Neural progenitor cell (in vitro differentiated cells): ENCODE measurements at regions not wholly inside any gene's neighbourhood (a gene's known extent, or its start where the extent isn't known, plus 50 kb on each side); places are given as distances from the start of the nearest gene placed in this dataset.

Experiments used
- DNase-seq: peaks from one replicate; pipeline ENCODE4 v3.0.0-alpha.2; 2016; ENCODE audit warnings: low spot score
- H2AFZ ChIP-seq: fragments of 200-600 bp; sonication (generic); replicated peaks from 2 replicates; pipeline ENCODE4 v1.6.1; 2016; ENCODE audit warnings: antibody characterized with exemption
- H3F3A ChIP-seq: fragments of 200-600 bp; sonication (generic); 2 replicates; pipeline ENCODE4 v1.6.1; 2016; ENCODE audit warnings: antibody characterized with exemption, low read depth
- H3K27ac ChIP-seq: fragments of 200-600 bp; sonication (generic); 2 replicates; pipeline ENCODE4 v1.5.1; 2016; ENCODE audit warnings: mild to moderate bottlenecking
- H3K27me3 ChIP-seq: fragments of 200-600 bp; sonication (generic); 2 replicates; pipeline ENCODE4 v1.6.1; 2016; ENCODE audit warnings: mild to moderate bottlenecking, moderate library complexity
- H3K36me3 ChIP-seq: fragments of 200-600 bp; sonication (generic); 2 replicates; pipeline ENCODE4 v1.5.1; 2016
- H3K4me1 ChIP-seq: fragments of 200-600 bp; sonication (generic); 2 replicates; pipeline ENCODE4 v1.6.1; 2016; ENCODE audit warnings: mixed run types
- H3K4me2 ChIP-seq: fragments of 200-600 bp; sonication (generic); 2 replicates; pipeline ENCODE4 v1.6.1; 2016
- H3K4me3 ChIP-seq: fragments of 200-600 bp; sonication (generic); 2 replicates; pipeline ENCODE4 v1.5.1; 2016
- H3K79me2 ChIP-seq: fragments of 200-600 bp; sonication (generic); 2 replicates; pipeline ENCODE4 v1.6.1; 2016; ENCODE audit warnings: low read depth
- H3K9ac ChIP-seq: fragments of 200-600 bp; sonication (generic); 2 replicates; pipeline ENCODE4 v1.6.1; 2016
- H3K9me3 ChIP-seq: fragments of 200-600 bp; sonication (generic); 2 replicates; pipeline ENCODE4 v1.5.1; 2016; ENCODE audit warnings: low read depth
- H4K20me1 ChIP-seq: fragments of 200-600 bp; sonication (generic); 2 replicates; pipeline ENCODE4 v1.6.1; 2016; ENCODE audit warnings: low read depth
- H3K27ac Mint-ChIP-seq: 3 replicates; pipeline ENCODE4 v1.8.0; 2021; ENCODE audit warnings: mixed read lengths
- H3K27me3 Mint-ChIP-seq: 2 replicates; pipeline ENCODE4 v1.8.0; 2022; ENCODE audit warnings: low read depth, mild to moderate bottlenecking, inconsistent platforms, moderate library complexity, mixed read lengths; ENCODE audit not compliant: insufficient read depth
- H3K36me3 Mint-ChIP-seq: 3 replicates; pipeline ENCODE4 v1.8.0; 2021; ENCODE audit warnings: mixed read lengths
- H3K4me1 Mint-ChIP-seq: 3 replicates; pipeline ENCODE4 v1.8.0; 2021; ENCODE audit warnings: mixed read lengths
- H3K4me3 Mint-ChIP-seq: 3 replicates; pipeline ENCODE4 v1.8.0; 2021; ENCODE audit warnings: mild to moderate bottlenecking, moderate library complexity, mixed read lengths
- H3K9me3 Mint-ChIP-seq: 3 replicates; pipeline ENCODE4 v1.8.0; 2020; ENCODE audit warnings: mixed read lengths
- EZH2 ChIP-seq: fragments of 200-600 bp; sonication (generic); IDR thresholded peaks from 2 replicates; pipeline ENCODE4 v1.6.1; 2017; ENCODE audit warnings: antibody characterized with exemption, mild to moderate bottlenecking, moderate library complexity
- EZH2phosphoT487 ChIP-seq: fragments of 200-600 bp; sonication (generic); IDR thresholded peaks from 2 replicates; pipeline ENCODE4 v1.6.1; 2017; ENCODE audit warnings: antibody characterized with exemption
- TF ChIP-seq, protein P1 (sequence below): fragments of 200-600 bp; sonication (generic); IDR thresholded peaks from 2 replicates; pipeline ENCODE4 v1.5.1; 2017; ENCODE audit warnings: antibody characterized with exemption, mild to moderate bottlenecking

- Mint-ChIP-seq H3K27me3 (peaks cover 2% of the 10 kb centered on the region), H3K9me3 (peaks cover 8% of the 10 kb centered on the region), H3K36me3 (no peaks in the 10 kb centered on the region), H3K4me1 (no peaks in the 10 kb centered on the region), H3K27ac (no peak overlapping the region), H3K4me3 (no peak overlapping the region)
- Histone ChIP-seq H3K4me1 (no peaks in the 10 kb centered on the region), H3K4me3 (no peak overlapping the region), H3K27ac (no peak overlapping the region), H3F3A (no peaks in the 10 kb centered on the region), H4K20me1 (no peaks in the 10 kb centered on the region), H3K27me3 (no peaks in the 10 kb centered on the region), H3K79me2 (no peaks in the 10 kb centered on the region), H3K9ac (no peak overlapping the region), H3K4me2 (no peak overlapping the region), H3K36me3 (no peaks in the 10 kb centered on the region), H3K9me3 (no peaks in the 10 kb centered on the region), H2AFZ (no peak overlapping the region)
- no peak for DNase-seq
- TF ChIP-seq, protein P1, sequence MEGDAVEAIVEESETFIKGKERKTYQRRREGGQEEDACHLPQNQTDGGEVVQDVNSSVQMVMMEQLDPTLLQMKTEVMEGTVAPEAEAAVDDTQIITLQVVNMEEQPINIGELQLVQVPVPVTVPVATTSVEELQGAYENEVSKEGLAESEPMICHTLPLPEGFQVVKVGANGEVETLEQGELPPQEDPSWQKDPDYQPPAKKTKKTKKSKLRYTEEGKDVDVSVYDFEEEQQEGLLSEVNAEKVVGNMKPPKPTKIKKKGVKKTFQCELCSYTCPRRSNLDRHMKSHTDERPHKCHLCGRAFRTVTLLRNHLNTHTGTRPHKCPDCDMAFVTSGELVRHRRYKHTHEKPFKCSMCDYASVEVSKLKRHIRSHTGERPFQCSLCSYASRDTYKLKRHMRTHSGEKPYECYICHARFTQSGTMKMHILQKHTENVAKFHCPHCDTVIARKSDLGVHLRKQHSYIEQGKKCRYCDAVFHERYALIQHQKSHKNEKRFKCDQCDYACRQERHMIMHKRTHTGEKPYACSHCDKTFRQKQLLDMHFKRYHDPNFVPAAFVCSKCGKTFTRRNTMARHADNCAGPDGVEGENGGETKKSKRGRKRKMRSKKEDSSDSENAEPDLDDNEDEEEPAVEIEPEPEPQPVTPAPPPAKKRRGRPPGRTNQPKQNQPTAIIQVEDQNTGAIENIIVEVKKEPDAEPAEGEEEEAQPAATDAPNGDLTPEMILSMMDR = no peak
- TF ChIP-seq EZH2 (no peak), EZH2phosphoT487 (no peak)
Observed at GRCh38 chr6:6479785-6480184, 108.7 kb upstream of the LY86 start.

GRCh38 chr6:6482256-6482655 lies 106.3 kb upstream of the LY86 start:
- Histone ChIP-seq H3K27me3 (no peaks in the 10 kb centered on the region), H4K20me1 (no peaks in the 10 kb centered on the region), H3K9me3 (no peaks in the 10 kb centered on the region), H3K27ac (no peak overlapping the region), H3K36me3 (no peaks in the 10 kb centered on the region), H3F3A (no peaks in the 10 kb centered on the region), H3K4me1 (no peaks in the 10 kb centered on the region), H3K79me2 (no peaks in the 10 kb centered on the region), H2AFZ (no peak overlapping the region), H3K4me3 (no peak overlapping the region), H3K9ac (no peak overlapping the region), H3K4me2 (no peak overlapping the region)
- H3K36me3 Mint-ChIP-seq = no peaks in the 10 kb centered on the region
- H3K4me3 Mint-ChIP-seq = no peak overlapping the region
- TF ChIP-seq, protein P1 = no peak
- TF ChIP-seq EZH2phosphoT487 (no peak), EZH2 (no peak)
- H3K27me3 Mint-ChIP-seq = peaks cover 2% of the 10 kb centered on the region
- H3K4me1 Mint-ChIP-seq = no peaks in the 10 kb centered on the region
- H3K27ac Mint-ChIP-seq = no peak overlapping the region
- no peak for DNase-seq
- peaks cover 8% of the 10 kb centered on the region for H3K9me3 Mint-ChIP-seq

GRCh38 chr6:6483168-6483567 lies 105.4 kb upstream of the LY86 start:
- Mint-ChIP-seq H3K9me3 (peaks cover 8% of the 10 kb centered on the region), H3K27me3 (peaks cover 2% of the 10 kb centered on the region), H3K27ac (no peak overlapping the region), H3K4me1 (no peaks in the 10 kb centered on the region), H3K36me3 (no peaks in the 10 kb centered on the region), H3K4me3 (no peak overlapping the region)
- Histone ChIP-seq H3K27ac (no peak overlapping the region), H3K36me3 (no peaks in the 10 kb centered on the region), H3K9me3 (no peaks in the 10 kb centered on the region), H3K27me3 (no peaks in the 10 kb centered on the region), H4K20me1 (no peaks in the 10 kb centered on the region), H2AFZ (no peak overlapping the region), H3K9ac (no peak overlapping the region), H3K4me2 (no peak overlapping the region), H3K4me1 (no peaks in the 10 kb centered on the region), H3F3A (no peaks in the 10 kb centered on the region), H3K79me2 (no peaks in the 10 kb centered on the region), H3K4me3 (no peak overlapping the region)
- DNase-seq = no peak
- TF ChIP-seq EZH2 (no peak), EZH2phosphoT487 (no peak)
- TF ChIP-seq, protein P1 = no peak
